GM21576 (cell line): ENCODE measurements at regions not wholly inside any gene's neighbourhood (a gene's known extent, or its start where the extent isn't known, plus 50 kb on each side); places are given as distances from the start of the nearest gene placed in this dataset.

Experiments used
- ATAC-seq: cut with Tn5 transposase; IDR thresholded peaks from one replicate; pipeline ENCODE4 v1.9.1; 2021; ENCODE audit warnings: mild to moderate bottlenecking, moderate library complexity; ENCODE audit not compliant: unreplicated experiment

GRCh38 chr11:27907530-27907929 lies 200.4 kb downstream of the KIF18A start:
- ATAC-seq, result no peak

DNA sequence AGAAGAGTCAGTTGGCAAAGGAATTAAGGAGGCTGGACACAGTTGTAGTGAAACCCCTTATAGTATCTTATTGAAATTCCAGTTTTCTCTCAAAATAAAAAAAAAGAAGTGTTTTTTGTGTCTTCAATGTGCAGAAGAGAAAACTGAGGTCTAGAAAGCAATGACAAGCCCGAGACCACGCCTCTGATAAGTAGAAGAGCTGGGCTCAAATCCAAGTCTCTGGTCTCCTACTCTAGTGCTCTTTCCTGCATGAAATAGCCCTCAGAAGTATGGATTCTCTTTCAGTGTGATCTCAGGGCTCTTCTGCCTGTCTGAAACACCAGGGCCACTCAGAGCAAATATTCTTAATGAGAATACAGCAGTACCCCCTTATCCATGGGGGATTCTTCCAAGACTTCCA lies 200.9 kb downstream of the KIF18A start:
- no peak for ATAC-seq

- no peak for ATAC-seq
Measured at GRCh38 chr11:27904358-27905055, 203.4 kb downstream of the KIF18A start.

DNA sequence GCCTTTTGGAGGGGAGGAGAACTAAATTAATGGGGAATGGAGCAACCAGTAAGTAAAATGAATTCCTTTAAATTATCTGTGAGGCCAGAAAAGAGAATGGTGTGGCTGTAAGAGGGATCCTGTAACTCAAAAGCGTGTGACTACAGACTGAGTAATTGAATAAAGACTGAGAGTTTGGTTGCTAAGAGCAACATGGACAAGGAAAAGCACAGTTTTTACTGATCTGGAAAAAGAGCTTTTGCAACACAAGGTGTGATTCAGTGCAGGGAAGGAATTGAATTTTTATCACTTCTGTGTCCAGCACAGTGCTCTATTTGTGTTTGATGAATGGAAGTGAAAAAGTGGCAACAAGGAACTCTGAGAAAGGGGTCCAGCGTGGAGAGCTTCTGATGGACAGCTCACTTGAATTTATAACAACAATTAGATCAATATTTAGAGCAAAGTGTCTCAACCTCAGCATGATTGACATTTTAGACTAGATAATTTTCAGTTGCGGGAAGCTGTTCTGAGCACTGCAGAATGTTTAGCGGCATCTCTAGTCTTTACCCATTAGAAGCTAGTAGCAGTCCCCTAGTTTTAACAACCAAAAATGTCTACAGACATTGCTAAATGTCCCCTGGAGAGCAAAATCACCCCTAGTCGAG lies 202.8 kb upstream of the BDNF start:
- ATAC-seq, result no peak

DNA sequence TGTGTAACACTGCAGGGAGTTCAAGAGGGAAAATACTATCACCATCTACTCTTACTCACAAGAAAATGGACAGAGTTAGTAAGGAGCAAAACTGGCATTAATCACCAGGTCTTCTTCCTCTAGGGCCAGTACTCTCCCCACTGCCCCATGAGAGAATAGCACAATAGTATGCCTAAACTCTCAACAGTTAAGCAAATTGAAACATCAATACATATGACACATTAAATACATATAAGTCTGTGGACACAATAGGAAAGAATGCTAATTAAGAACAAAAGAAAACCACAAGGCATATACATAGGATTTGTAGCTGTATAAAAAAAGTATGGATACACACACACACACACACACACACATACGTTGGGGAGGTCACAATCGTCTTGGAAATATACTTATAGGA lies 197.9 kb upstream of the BDNF start:
- ATAC-seq, result no peak

- no peak for ATAC-seq
Measured at GRCh38 chr11:27896096-27896495, 195.8 kb upstream of the BDNF start.

DNA sequence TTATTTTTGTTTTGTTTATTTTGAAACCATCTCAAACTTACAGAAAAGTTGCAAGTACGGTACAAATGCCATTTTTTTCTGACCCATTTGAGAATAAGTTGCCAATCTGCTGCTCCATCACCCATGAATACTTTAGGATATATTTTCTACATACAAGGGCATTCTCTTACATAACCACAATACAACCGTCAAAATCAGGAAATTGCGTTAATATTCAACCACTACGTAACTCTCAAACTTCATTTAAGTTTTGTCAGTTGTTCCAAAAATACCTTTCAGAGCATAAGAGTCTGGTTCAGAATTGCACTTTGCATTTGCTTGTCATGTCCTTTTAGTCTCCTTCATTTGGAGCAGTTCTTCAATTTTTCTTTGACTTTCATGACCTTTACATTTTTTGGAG lies 194.3 kb upstream of the BDNF start:
- no peak for ATAC-seq

GRCh38 chr11:27886857-27887256 lies 186.6 kb upstream of the BDNF start:
- ATAC-seq, result no peak

- no peak for ATAC-seq
Measured at GRCh38 chr11:27882066-27882697, 181.9 kb upstream of the BDNF start.

GRCh38 chr11:27875831-27876775 lies 175.8 kb upstream of the BDNF start:
- no peak for ATAC-seq

- ATAC-seq, result no peak
Measured at GRCh38 chr11:27874998-27875830, 175.0 kb upstream of the BDNF start.

DNA sequence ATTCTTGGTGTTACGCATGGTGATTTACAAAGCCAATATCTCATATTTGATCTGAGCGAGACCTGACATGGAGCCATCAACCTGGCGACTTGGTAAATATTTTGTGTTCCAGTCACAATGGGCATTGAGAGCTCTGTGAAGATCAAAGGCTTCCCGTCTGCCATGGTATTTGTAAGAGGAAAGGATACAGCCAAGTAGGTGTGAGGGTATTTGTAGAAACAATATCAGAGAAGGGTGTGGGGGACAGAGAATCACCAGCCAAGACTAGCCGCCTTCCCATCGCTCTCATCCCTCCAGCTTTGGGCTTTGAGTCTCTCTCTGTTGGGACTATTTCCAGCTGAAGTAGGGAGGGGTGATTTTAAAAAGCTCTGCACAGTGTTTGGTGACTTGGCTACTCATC lies 173.4 kb upstream of the BDNF start:
- ATAC-seq, result no peak

GRCh38 chr11:27871056-27871455 lies 170.8 kb upstream of the BDNF start:
- no peak for ATAC-seq

DNA sequence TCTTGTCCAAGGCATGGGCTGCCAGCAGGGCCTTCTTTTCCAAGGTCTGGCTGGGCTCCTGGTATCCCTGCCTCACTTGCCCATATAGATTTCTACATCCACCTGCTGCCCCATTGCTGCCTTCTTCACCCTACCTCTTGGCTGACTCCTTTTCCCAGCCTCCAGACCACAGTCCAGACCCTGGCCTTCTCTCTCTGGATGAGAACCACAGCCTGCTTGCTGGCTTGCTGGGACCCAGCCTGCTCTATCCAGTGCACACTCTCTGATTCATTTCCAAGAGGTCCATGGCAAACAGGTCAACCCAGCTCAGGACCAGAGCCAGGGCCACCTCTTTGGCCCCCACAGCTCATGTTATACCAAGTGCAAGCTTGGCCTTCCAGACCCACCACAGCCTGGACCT lies 169.4 kb upstream of the BDNF start:
- no peak for ATAC-seq

DNA sequence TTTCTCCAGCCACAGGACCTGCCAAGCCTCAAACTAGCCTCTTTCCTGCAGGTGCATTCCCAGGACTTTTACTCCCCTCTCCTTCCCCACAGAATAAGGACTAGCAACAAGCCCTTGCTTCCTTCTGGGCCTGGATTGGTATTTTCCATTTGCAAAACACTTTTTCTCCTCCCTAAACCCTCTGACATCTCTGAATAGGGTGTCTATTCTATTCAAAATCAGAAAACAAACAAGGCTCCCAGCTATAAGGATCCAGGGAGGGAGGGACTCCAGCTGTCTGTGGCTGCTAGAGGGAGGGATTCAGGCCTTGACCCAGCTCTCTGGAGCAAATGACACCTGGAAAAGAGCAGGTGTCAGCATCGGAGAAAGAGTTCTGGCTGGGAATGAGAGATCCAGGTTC lies 168.5 kb upstream of the BDNF start:
- ATAC-seq, result no peak

DNA sequence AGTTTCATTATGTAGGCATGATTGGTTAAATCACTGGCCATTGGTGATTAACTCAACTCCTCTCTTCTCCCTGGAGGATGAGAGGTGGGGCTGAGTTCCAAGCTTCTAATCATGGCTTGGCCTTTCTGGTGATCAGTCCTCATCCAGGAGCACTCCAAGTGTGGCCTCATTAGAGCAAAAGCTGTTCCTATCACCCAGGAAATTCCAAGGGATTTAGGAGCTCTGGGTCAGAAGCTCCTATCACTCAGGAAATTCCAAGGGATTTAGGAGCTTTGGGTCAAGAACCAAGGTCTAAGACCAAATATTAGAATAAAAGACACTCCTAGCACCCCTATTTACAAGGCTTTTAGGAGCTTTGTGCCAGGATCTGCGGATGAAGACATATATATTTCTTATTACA lies 168.0 kb upstream of the BDNF start:
- no peak for ATAC-seq

GRCh38 chr11:27865105-27865504 lies 164.8 kb upstream of the BDNF start:
- ATAC-seq, result no peak

DNA sequence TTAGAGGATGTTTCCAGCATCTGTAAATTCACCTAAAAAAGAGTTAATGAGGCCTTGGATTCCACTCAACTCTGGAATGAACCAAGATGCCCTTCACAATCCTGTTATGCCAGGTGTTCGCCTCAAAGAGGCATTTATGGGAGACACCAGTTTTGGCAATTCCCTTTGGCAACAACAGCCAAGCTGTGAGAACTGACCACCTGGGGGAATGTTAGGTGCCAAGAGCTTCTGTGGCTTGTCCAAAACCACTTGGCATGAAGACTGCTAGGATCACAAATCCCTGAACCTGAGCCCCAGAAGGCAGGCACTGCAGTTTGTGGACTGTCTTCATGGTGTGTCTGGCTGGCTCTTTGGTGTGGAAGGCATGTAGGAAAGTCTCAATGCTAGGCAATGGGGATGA lies 164.4 kb upstream of the BDNF start:
- no peak for ATAC-seq

DNA sequence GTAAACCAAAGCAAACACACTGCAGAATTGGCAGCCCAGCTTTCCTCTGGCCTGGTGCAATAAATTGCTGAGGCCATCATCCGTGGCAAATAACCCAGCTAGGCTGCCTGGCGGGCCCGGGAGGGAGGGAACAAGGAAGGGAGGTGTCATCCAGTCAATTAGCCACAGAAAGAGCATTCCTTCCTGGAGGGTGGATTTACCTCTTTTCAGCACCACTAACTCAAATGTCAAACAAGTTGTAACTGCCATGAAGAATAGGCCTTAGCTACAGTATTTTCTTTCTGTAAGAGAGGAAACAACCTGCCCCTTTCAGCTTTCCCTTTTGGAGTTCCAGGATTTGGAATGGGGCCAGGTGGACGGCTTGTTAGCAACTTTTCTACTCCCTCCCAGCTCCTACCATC lies 163.8 kb upstream of the BDNF start:
- ATAC-seq, result no peak

DNA sequence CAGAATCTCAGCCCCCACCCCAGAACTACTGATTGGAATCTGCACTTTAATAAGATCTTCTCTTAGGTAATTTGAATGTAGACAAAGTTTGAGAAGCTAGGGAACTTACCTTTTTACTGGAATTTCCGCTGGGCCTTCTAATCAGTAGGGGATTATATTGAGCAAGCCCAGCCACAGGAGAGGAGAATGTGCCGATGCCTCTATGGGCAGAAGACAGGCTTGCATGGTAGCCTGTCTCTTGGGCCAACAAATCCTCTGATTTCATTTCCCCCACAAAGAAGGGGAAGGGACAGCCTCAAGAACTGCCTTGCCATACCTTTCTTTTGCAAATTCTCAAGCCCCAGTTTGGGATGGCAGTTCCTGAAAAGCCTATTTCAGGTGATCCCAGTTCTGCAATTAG lies 163.4 kb upstream of the BDNF start:
- no peak for ATAC-seq
